Effector CD8-positive, alpha-beta T cell (primary cell): ENCODE measurements at regions not wholly inside any gene's neighbourhood (a gene's known extent, or its start where the extent isn't known, plus 50 kb on each side); places are given as distances from the start of the nearest gene placed in this dataset.
"Not testable (repeated sequence)": the region's sequence is repeated elsewhere in the genome, so short reads cannot be mapped to it uniquely, and the experiment has no call there.

Experiments used
- DNase-seq: peaks from one replicate; lab custom pipeline; 2025; lab: John Stamatoyannopoulos, UW

DNA sequence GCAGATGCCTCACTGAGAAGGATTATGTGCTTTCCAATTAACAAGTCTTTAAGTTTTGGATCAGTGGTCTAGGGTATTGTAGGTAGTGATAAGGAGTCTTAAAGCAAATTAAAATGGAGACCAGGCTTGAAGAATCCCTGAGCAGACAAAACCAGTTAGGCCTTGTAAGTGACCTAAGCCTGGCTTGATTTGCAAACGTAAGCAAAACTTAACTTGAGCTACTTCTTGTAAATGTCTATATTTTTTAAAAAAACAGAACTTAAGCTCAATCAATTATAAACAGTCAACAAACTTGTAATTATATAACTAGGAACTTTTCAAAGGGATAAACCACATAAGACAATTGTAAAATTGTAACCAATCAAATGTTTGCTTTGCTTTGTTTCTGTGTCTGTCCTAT, 72.7 kb upstream of the NALF2 start:
- no peak for DNase-seq

GRCh38 chrX:69430785-69431184, 73.3 kb upstream of the NALF2 start:
- DNase-seq: no peak

GRCh38 chrX:69429339-69430015, 74.6 kb upstream of the NALF2 start:
- DNase-seq: no peak

- DNase-seq: no peak
These were observed 75.9 kb upstream of the NALF2 start for GRCh38 chrX:69428216-69428615.

GRCh38 chrX:69424910-69425309, 79.2 kb upstream of the NALF2 start:
- no peak for DNase-seq

DNA sequence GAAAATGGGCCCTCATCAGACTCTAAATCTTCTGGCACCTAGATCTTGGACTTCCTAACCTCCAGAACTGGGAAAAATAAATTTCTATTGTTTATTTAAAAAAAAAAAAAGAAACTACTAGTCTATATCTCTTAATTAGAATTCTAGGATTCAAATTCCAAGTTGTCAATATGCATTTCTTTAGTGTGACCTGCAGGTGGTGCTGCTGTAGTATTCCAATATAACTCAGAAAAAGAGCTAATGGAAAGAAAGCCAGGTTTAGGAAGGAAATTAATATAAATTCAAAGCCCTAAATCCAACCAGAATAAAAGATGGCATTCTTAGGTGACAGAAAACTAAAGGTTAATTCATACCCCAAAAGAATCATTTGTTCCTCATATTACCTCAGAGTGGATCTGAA, 80.0 kb upstream of the NALF2 start:
- no peak for DNase-seq

- DNase-seq: not testable (repeated sequence)
These were observed 81.9 kb upstream of the NALF2 start for GRCh38 chrX:69422208-69422607.

GRCh38 chrX:69415698-69416097, 88.4 kb upstream of the NALF2 start:
- no peak for DNase-seq

DNA sequence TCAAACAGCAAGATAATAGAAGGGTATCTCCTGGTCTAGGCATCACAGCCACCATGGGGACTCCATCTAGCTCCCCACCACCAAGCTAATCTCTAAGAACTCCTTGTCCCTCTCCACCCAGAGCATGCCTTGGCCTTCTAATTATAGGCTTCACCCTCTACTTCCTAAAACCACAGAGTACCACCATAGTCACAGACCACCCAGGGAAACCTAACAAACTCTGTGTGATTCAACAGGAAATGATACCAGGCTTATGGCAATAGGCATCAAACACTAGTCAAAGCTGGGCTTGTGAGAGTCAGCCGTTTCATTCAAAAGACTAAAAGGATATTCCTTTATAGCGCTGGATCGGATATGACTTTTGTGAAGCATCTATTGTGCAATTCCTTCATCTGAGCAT, 91.5 kb upstream of the NALF2 start:
- no peak for DNase-seq

GRCh38 chrX:69398881-69399280, 105.2 kb upstream of the NALF2 start:
- no peak for DNase-seq

- no peak for DNase-seq
These were observed 107.2 kb upstream of the NALF2 start for GRCh38 chrX:69396916-69397315.

- DNase-seq: no peak
These were observed 108.8 kb upstream of the NALF2 start for GRCh38 chrX:69395306-69395705.

DNA sequence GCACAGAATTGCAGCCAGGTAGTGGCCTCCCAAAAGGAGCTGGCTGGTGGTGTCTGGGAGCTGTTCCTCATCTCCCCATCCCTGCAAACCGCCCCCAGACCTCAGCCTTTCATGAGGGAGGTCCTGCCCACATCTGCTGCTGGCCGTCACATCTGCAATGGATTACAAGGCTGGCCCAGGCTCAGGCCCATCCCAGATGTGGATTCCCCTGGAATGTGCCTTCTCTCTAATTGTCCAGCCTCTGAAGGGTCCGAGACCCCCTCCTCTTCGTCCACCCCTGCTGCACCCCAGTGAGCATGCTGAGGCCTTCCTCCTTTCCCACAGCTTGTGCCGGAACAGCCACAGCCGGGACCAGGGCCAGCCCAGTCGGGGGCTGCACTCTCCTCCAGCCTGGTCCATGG, 115.0 kb upstream of the NALF2 start:
- DNase-seq: no peak

DNA sequence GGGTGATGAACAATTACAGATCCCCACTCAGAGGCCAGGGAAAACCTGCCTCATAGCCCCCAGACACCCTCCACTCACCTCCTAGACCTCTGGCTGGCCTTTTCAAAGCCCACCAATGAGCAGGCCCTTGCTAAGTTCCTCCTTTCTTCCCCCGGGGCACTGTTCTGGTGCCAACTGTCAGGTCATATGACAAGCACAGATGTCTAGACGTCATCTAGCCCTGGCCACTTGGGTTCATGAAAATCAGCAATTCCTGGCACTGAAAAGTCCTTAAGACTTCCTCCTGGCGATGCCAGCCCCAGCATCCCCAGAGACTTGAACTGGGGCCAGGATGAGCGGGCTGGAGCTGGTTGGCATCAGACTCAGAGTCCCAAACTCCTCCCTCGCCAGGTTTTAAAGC, 115.6 kb upstream of the NALF2 start:
- DNase-seq: no peak

- DNase-seq: no peak
These were observed 116.3 kb upstream of the NALF2 start for GRCh38 chrX:69387567-69388487.

DNA sequence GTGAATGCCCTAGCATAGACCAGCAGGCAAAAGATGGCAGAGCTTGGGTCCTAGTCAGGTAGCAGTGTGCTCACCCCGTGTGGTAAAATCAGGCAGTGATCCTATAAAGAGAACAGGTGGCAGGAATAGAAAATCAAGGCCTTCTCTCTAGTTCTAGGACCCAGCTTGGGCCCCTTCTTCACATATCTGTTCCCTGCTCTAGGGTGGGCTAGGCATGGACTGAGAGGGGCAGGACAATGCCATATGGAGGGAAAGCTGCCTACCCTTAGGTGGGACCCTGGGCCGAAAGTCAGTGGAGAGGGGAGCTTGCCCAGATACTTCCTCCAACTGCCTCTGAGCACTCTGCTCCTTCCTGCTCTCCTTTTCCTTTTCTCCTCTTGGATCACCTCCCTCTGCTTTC, 117.4 kb upstream of the NALF2 start:
- no peak for DNase-seq

DNA sequence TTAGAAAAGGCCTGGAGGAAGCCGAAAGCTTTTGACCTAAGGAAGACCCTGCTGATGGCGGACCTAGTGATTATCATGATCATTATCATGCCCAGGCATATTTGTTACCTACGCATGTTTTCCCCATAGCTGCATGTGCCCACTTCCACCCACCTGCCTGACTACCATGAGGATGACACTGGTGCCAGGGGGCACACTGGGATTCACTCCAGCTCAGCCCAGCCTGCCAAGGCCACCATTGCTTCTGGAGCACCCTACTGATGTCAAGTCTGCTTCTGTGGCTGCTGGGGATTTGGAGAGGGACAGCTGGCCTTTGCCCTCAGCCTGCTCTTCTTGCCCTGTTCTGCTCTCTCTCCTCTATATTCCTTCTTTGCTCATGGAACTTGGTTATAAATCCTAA, 124.7 kb upstream of the NALF2 start:
- no peak for DNase-seq

- no peak for DNase-seq
These were observed 129.6 kb upstream of the NALF2 start for GRCh38 chrX:69374569-69374968.

- no peak for DNase-seq
These were observed 131.7 kb upstream of the NALF2 start for GRCh38 chrX:69372435-69372834.

DNA sequence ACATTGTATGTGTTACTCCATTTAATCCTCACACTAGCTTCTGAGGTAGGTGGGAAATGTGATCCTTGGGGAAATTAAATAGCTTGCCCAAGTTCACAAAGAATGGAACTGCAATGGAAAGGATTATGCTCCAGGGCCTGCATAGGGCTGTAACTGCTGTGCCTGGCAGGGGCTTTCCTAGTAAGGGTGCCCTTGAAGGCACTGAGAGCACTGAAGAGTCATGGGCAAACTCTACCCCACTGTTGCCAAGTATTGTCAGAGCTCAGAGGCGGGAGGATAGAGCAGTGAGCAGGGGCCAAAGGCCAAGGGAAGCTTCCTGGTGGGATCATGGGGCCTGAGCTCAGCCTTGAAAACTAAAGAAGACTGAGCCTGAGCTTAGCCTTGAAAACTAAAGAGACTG, 133.0 kb upstream of the NALF2 start:
- DNase-seq: no peak

DNA sequence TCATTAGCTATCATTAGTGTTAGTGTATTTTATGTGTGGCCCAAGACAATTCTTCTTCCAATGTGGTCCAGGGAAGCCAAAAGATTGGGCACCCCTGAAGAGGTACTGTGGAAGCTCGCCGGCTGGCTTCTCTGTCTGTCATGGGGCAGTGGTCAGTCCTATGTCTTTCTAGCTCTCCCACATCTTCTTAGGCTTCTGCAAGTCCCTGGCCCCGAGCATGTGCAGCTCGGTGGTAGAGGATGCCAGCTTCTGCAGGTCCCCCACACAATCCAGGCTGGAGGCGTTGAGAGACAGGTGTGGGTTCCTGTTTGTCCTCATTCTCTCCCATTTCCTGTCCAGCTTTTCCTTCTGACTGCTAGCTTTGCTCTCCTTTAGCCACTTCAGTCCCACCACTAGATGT, 134.1 kb upstream of the NALF2 start:
- DNase-seq: no peak

- DNase-seq: no peak
These were observed 137.9 kb upstream of the NALF2 start for GRCh38 chrX:69366183-69366582.

DNA sequence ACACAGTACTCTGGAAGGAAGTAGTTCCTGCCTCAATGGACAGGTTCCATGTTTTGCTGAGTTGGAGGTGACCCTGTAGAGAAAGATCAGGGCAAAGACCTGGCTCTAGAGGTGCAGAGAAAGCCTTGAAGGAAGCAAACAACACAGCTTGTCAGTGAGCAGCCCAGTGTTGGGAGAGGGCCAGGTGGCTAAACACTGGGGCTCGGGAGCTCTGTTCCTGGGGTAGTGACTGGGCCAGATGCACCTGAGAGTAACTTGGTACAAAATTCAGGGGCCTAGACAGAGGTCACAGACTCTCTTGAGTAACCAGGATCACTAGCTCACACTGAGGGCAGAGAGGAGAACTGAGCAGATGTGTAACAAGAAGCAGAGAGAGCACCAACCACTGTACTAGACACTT, 138.4 kb upstream of the NALF2 start:
- no peak for DNase-seq
